HL-60/S4 treated with phorbol 12-myristate 13-acetate at 8.2 ng/mL for 4 days and 3 days (cell line): ENCODE measurements at regions not wholly inside any gene's neighbourhood (a gene's known extent, or its start where the extent isn't known, plus 50 kb on each side); places are given as distances from the start of the nearest gene placed in this dataset.
"Not testable (repeated sequence)": the region's sequence is repeated elsewhere in the genome, so short reads cannot be mapped to it uniquely, and the experiment has no call there.

Experiments
- in situ Hi-C: fragments of 300-500 bp; cut with MboI; formaldehyde crosslinking; loops from 2 replicates; pipeline ENCODE4 v1.15.0; 2022; ENCODE audit warnings: low sequenced_read_pairs

DNA sequence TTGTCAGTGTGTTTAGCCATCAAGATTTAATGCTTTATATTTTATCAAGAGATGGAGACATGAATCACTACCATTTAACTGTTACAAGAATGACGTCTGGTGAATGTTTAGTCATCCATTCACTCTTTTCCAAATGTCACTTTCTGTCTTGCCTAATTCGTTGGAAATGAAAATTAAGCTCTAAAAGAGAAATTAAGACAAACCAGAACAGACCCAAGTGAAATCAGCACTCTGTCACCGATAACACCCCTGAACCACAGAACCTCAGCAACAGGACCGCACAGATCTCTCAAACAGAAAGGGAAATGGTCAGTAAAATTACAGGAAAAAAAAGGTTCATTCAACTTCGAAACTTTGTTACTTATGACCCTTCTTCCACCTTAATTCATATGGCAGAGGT, 320.9 kb downstream of the BCL2L11 start:
- in situ Hi-C loops: not testable (repeated sequence)

DNA sequence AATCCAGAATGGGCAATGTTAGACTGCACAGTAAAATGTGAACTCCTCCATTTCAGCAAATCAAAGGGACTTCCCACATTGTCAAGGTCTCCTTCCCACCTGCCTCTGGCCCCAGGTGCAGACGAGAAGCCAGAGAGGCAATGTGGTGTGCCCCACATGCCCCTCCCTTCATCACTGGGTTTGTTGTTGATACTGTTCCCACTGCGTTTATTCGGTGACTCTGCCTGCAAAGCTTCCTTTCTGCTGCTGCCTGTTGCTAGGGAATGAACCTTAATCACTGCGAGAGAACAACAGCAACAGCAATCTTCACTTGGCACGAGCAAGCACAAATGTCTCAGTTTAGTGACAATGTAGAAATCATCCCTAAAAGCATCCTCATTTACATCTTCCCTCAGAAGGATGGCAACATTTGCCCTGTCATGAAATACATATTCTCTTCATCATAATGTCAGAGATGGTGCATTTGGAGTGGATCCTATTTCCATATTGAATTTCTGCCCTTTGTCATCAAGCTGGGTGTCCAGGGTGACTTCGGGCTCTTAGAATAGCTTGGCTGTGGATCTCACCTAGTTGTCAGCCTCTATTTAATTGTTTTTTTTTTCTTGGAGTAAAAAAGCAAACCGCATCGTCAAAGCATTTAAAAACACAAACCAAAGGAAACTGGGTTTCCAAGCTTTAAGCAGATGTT, 322.2 kb downstream of the BCL2L11 start:
- in situ Hi-C loops: not testable (repeated sequence)

GRCh38 chr2:111444516-111444915, 323.8 kb downstream of the BCL2L11 start:
- in situ Hi-C loops: not testable (repeated sequence)

- in situ Hi-C loops: not testable (repeated sequence)
Measured at GRCh38 chr2:111445191-111445929, 324.6 kb downstream of the BCL2L11 start.

DNA sequence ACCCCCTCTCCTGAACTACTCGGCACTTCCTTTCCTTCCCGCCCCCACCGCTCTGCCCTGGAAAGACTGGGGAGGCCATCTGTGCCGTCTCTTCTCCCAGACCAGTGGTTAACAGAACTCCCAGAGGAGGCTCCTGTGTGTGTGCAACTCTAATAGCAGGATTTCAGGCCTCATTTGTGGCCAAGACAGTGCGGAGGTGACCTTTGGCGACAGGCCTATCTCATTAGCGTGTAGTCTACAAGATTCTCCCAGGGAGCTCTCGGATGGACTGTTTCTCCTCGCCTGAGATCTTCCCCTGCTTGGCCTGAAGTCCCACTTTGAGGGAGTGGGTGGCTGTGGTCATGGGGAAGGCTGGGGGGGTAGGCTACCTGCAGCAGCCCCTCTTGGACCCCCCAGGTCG, 325.2 kb downstream of the BCL2L11 start:
- in situ Hi-C loops: not testable (repeated sequence)

DNA sequence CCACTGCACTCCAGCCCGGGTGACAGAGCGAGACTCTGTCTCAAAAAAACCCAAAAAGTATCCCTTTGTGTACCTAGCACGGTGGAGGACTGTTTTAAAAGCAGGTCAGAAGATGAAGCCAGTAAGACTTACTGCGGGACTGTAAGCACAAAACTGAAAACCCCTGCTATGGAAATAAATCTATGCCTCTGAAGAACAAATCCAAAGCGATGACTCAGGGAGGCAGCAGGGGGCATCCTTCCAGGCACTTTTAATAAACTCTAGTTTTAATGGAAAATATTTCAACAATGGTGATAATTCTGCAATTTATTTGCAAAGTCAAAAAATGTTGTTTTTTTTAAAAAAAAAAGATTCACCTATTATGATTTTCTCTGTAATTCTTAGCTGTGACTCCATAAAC, 326.8 kb downstream of the BCL2L11 start:
- in situ Hi-C loops: not testable (repeated sequence)

GRCh38 chr2:111448796-111449195, 328.1 kb downstream of the BCL2L11 start:
- in situ Hi-C loops: not testable (repeated sequence)

DNA sequence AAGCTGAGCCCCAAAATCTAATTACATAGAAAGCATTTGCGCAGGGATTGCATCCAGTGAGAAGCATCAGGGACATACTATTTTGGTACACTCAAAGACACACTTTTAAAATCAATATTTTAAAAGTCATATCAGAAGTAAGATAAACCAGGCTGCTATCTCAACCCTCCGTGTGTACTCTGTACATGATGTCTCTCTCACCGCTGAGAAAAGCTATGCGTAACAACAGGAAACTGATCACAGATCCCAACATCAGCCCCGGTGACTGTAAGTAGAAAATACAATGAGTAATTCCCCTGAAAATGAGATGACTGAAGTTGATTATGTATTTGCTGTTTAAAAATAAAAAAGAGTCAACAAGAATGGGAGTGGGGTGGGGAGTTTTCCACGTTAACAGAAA, 329.8 kb downstream of the BCL2L11 start:
- in situ Hi-C loops: not testable (repeated sequence)

DNA sequence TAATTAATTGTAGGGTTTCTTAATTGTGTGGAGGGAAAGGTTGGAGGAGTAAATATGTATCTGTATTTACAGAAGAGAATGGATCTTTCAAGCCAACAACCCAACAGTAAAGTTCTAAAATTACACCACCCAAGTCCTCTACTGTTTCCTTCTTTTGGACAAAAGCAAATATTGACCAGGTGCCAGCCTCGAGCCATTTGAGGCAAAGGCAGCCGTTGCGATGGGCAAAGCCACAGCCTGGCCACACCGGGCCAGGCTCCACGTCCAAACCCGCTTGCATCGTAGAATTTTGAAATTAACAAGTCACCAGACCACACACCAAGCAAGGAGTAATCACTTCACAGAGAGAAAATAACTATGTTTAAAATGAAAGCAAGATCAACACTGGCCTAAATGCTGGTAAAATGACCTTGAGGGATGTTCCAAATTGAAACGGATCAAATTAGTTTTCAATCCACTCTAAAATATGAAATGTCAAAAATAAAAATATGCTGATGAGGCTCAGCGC, 331.0 kb downstream of the BCL2L11 start:
- in situ Hi-C loops: not testable (repeated sequence)

GRCh38 chr2:111452208-111452607, 331.5 kb downstream of the BCL2L11 start:
- in situ Hi-C loops: not testable (repeated sequence)

GRCh38 chr2:111453308-111453707, 332.6 kb downstream of the BCL2L11 start:
- in situ Hi-C loops: not testable (repeated sequence)

GRCh38 chr2:111453816-111454215, 333.1 kb downstream of the BCL2L11 start:
- in situ Hi-C loops: not testable (repeated sequence)

- in situ Hi-C loops: not testable (repeated sequence)
Measured at GRCh38 chr2:111454404-111454803, 333.7 kb downstream of the BCL2L11 start.

GRCh38 chr2:111455016-111456015, 334.6 kb downstream of the BCL2L11 start:
- in situ Hi-C loops: not testable (repeated sequence)

DNA sequence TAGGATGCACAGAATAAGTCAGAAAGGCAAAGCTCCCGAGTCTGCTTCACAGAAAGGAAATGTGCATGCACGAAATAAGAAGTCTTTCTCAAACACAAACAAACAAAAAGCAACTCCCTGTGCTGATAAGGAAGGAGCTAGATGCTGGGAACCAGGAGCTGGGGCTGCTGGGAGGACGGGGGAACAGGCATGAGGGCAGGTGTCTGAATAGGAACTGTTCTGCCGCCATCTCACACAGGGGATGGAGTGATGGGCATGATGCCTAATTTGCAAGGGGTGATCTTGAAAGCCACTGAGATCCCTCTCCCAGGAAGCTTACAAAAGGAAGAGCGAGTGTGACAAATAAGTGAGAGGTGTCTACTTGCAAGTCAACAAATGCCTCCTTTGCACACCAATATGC, 336.5 kb downstream of the BCL2L11 start:
- in situ Hi-C loops: not testable (repeated sequence)

DNA sequence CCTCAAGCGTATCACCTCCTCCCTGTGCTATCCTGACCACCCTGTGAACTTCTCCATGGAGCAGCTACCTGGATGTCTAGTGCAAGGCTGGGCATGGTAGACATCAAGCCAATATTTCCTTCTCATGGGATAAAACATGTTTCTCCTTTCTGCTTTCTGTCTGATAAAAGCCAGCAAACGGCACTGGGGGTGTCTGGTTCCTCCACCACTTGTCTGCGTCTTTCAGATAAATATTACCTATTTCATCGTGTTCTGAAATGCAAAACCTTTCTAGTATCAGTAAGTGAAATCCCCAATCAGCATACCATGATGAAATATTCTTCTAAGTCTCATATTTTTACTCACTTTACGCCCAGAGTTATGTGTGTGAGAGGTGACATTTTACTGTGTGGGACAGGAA, 340.2 kb downstream of the BCL2L11 start:
- in situ Hi-C loops: not testable (repeated sequence)

DNA sequence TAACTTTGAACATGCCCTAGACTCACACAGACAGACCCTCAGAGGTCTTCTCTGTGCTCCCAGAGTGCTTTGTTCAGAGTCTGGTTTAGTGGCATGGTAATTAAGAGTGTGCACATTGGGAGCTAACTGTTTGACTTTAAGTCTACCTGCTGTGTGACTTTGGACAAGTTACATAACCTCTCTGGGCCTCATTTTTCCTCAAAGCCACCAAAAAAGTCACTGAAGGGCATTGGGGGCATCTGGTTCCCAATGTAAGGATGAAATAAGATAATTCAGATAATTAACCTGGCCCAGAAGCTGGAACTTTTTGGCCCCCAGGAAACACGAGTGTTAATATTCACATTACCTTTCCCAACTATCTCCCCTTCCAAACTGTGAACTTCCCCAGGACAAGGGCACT, 341.1 kb downstream of the BCL2L11 start:
- in situ Hi-C loops: not testable (repeated sequence)

DNA sequence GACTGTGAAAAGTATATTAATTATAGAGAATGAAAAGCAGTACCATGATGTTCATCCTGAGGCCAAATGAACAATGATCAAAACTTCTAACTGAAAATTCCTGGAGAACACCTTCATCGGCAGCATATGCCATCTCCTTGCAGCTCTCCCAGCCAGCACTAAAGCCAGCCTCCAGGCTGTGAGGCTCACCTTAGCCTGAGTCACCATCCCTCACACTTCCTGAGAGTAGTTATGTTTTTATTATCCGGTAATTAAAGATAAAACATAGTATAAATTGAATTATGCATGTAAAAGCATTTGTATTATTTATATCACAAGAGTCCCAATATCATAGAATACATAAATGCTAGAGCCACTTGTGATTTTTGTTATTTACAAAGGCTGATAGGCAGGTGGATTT, 341.9 kb downstream of the BCL2L11 start:
- in situ Hi-C loops: not testable (repeated sequence)

DNA sequence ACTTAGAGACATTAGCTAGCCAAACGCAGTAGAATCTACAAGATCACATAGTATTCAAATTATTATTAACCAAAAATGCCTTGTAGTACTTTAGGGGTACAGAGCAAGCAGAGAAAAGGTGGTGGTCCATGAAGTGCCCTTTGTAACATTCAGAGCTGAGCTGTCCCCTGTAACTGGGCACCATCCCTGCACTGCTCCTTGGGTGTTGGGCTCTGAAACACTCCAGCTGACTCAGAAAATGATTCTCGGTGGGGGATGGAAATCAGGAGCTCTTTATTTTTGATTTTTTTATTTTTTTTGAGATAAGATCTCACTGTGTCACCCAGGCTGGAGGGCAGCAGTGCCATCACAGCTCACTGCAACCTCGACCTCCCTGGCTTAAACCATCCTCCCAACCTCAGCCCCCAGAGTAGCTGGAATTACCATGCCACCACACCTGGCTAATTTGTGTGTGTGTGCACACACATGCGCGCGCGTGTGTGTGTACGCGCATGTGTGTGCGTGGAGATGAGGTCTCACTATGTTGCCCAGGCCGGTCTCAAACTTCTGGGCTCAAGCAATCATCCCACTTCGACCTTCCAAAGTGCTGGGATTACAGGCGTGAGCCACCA, 342.6 kb downstream of the BCL2L11 start:
- in situ Hi-C loops: not testable (repeated sequence)

GRCh38 chr2:111463956-111464355, 343.2 kb downstream of the BCL2L11 start:
- in situ Hi-C loops: not testable (repeated sequence)
